Kidney (tissue), 13 donors: ENCODE measurements at regions not wholly inside any gene's neighbourhood (a gene's known extent, or its start where the extent isn't known, plus 50 kb on each side); places are given as distances from the start of the nearest gene placed in this dataset.

Experiments used
- DNase-seq, 5 donors: peaks; one replicate each; pipeline ENCODE4 v3.0.0-alpha.2; 2013 to 2020
- FAIRE-seq: peaks from 2 replicates; lab custom pipeline; 2012; peaks lifted over from hg19 to GRCh38; lab: Jason Lieb, UNC
- H3K27ac ChIP-seq, 2 donors: one replicate each; pipeline ENCODE4 v1.7.0; 2013; ENCODE audit warnings: low read depth in 2 of 2, low read length in 2 of 2, inconsistent platforms in 1 of 2
- H3K27me3 ChIP-seq: one replicate; pipeline ENCODE4 v1.7.1; 2013; ENCODE audit warnings: low read length, inconsistent platforms; ENCODE audit not compliant: control insufficient read depth, insufficient read depth
- H3K36me3 ChIP-seq, 3 donors: one replicate each; pipeline versions ENCODE4 v1.7.0 to v1.7.1; 2013; ENCODE audit warnings: low read length in 3 of 3, control low read depth in 1 of 3, inconsistent platforms in 1 of 3; ENCODE audit not compliant: insufficient read depth in 3 of 3, control insufficient read depth in 2 of 3
- H3K4me1 ChIP-seq, 3 donors: one replicate each; pipeline versions ENCODE4 v1.7.0 to v1.7.1; 2013; ENCODE audit warnings: low read length in 3 of 3, inconsistent platforms in 1 of 3, low read depth in 1 of 3; ENCODE audit not compliant: control insufficient read depth in 2 of 3, insufficient read depth in 2 of 3
- H3K4me3 ChIP-seq, 3 donors: one replicate each; pipeline versions ENCODE4 v1.7.0 to v1.8.1; 2013; ENCODE audit warnings: low read length in 3 of 3, control low read depth in 1 of 3, inconsistent platforms in 1 of 3
- H3K9ac ChIP-seq, 3 donors: one replicate each; pipeline versions ENCODE4 v1.7.0 to v1.7.1; 2013; ENCODE audit warnings: low read length in 3 of 3, control low read depth in 1 of 3, inconsistent platforms in 1 of 3
- H3K9me3 ChIP-seq, 3 donors: one replicate each; pipeline versions ENCODE4 v1.7.0 to v1.7.1; 2013; ENCODE audit warnings: low read length in 3 of 3, control low read depth in 1 of 3, inconsistent platforms in 1 of 3; ENCODE audit not compliant: control insufficient read depth in 2 of 3, insufficient read depth in 1 of 3
- intact Hi-C: fragments of 100-400 bp; cut with DNase I; formaldehyde crosslinking; loops from one replicate; pipeline ENCODE4 v1.11.1; 2022
- TF ChIP-seq, protein P1 (sequence below): IDR thresholded peaks from 3 replicates; pipeline ENCODE4 v1.5.1; 2012; ENCODE audit warnings: mild to moderate bottlenecking, moderate library complexity, borderline replicate concordance; ENCODE audit not compliant: insufficient read depth; ENCODE audit errors: extremely low read depth
- donor health status: control.
- donor health status: control.
- donor health status: control.
- donor health status: control.
- donor health status: control.
- donor health status: DM: yes; HTN: yes; CAD: no.
- donor health status: Normal renal cell carcinoma (clear cell type).

GRCh38 chr6:138571585-138572166 is 72.4 kb upstream of the NHSL1 start:
- no peak for FAIRE-seq
- H3K4me1 ChIP-seq, result peaks cover 0 to 7% (median 0%) of the 10 kb centered on the region in 3 donors
- TF ChIP-seq, protein P1, sequence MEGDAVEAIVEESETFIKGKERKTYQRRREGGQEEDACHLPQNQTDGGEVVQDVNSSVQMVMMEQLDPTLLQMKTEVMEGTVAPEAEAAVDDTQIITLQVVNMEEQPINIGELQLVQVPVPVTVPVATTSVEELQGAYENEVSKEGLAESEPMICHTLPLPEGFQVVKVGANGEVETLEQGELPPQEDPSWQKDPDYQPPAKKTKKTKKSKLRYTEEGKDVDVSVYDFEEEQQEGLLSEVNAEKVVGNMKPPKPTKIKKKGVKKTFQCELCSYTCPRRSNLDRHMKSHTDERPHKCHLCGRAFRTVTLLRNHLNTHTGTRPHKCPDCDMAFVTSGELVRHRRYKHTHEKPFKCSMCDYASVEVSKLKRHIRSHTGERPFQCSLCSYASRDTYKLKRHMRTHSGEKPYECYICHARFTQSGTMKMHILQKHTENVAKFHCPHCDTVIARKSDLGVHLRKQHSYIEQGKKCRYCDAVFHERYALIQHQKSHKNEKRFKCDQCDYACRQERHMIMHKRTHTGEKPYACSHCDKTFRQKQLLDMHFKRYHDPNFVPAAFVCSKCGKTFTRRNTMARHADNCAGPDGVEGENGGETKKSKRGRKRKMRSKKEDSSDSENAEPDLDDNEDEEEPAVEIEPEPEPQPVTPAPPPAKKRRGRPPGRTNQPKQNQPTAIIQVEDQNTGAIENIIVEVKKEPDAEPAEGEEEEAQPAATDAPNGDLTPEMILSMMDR, result no peak

GRCh38 chr6:138572167-138572875 is 73.0 kb upstream of the NHSL1 start:
- Histone ChIP-seq H3K9me3 (no peaks in the 10 kb centered on the region), H3K9ac (no peak overlapping the region), H3K4me1 (peaks cover 0 to 7% (median 0%) of the 10 kb centered on the region in 3 donors), H3K27ac (no peak overlapping the region), H3K27me3 (no peaks in the 10 kb centered on the region), H3K4me3 (peak overlapping the region; percentile 40 to 61 (median 53)), H3K36me3 (no peaks in the 10 kb centered on the region)
- no peak for FAIRE-seq
- intact Hi-C loops, result no loop called here
- TF ChIP-seq, protein P1, result no peak
- DNase-seq, result peak; percentile 68 to 94 (median 87)

More at GRCh38 chr6:138571585-138572166, 72.4 kb upstream of the NHSL1 start:
- peak in 2 of 5 donors; percentile 44 to 50 for DNase-seq
- Histone ChIP-seq H3K27ac (no peak overlapping the region), H3K36me3 (no peaks in the 10 kb centered on the region), H3K9ac (no peak overlapping the region), H3K9me3 (no peaks in the 10 kb centered on the region), H3K27me3 (no peaks in the 10 kb centered on the region), H3K4me3 (peak overlapping the region; percentile 40 to 61 (median 53))
- intact Hi-C loops, result no loop called here

- no peak overlapping the region for H3K27ac ChIP-seq
- intact Hi-C loops, result no loop called here
- peaks cover 0 to 7% (median 0%) of the 10 kb centered on the region in 3 donors for H3K4me1 ChIP-seq
- DNase-seq (no peak), FAIRE-seq (no peak)
- H3K4me3 ChIP-seq, result no peak overlapping the region
- H3K27me3 ChIP-seq, result no peaks in the 10 kb centered on the region
- no peaks in the 10 kb centered on the region for H3K36me3 ChIP-seq
- no peaks in the 10 kb centered on the region for H3K9me3 ChIP-seq
- no peak overlapping the region for H3K9ac ChIP-seq
- TF ChIP-seq, protein P1, result no peak
These were observed 73.6 kb upstream of the NHSL1 start for GRCh38 chr6:138572885-138573284.
